GM19324 (cell line): ENCODE measurements at regions not wholly inside any gene's neighbourhood (a gene's known extent, or its start where the extent isn't known, plus 50 kb on each side); places are given as distances from the start of the nearest gene placed in this dataset.
A peak's percentile ranks its signal among the peaks of the same experiment; 100 is the strongest.

Experiments used
- ATAC-seq: cut with Tn5 transposase; IDR thresholded peaks from one replicate; pipeline ENCODE4 v1.9.1; 2021; ENCODE audit warnings: mild to moderate bottlenecking, moderate library complexity; ENCODE audit not compliant: unreplicated experiment, low FRiP score

DNA sequence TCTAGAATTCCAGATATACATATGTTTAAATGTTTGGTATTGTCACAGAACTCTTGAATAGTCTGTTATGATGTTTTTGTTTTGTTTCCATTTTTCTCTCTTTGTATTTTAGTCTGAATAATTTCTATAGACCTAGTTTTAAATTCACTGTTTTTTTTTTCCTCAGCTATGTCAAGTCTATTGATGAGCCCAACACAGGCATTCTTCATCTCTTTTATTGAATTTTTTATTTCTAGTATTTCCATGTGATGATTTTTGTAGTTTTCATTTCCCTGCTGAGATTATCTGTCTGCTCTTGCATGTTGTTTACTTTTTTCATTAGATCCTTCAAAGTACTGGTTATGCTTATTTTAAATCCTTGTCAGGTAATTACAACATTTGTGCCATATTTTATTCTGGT, 254.7 kb downstream of the C1D start:
- no peak for ATAC-seq

DNA sequence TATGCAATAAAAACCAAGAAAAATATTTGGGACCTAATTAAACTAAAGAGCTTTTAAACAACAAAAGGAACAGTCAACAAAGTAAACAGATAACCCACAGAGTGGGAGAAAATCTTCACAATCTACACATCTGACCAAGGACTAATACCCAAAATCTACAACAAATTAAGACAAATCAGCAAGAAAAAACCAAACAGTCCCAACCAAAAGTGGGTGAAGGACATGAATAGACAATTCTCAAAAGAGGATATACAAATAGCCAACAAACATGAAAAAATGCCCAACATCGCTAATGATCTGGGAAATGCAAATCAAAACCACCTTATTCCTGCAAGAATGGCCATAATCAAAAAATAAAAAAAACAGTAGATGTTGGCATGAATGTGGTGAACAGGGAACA, 250.1 kb downstream of the C1D start:
- ATAC-seq = no peak

DNA sequence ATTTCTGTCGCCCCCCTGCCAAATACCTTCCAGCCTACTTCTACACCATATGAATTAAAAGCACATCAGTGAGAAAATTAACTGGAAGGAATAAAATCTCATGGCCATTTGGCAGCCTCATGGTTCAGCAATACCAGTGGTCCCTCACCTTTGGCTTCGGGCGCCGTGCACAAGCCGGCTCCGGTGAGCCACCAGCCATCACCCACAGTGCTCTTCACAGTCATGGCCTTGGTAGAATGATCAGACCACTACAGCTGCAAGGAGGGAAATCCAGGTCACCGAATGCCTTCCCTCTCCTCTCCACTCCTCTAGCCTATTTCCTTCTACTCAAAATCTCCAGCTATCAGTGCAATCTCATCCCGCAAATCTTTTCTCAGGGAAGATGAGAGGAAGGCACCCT, 239.1 kb downstream of the C1D start:
- no peak for ATAC-seq

- ATAC-seq = no peak
Observed at GRCh38 chr2:67824186-67824585, 238.6 kb downstream of the C1D start.

DNA sequence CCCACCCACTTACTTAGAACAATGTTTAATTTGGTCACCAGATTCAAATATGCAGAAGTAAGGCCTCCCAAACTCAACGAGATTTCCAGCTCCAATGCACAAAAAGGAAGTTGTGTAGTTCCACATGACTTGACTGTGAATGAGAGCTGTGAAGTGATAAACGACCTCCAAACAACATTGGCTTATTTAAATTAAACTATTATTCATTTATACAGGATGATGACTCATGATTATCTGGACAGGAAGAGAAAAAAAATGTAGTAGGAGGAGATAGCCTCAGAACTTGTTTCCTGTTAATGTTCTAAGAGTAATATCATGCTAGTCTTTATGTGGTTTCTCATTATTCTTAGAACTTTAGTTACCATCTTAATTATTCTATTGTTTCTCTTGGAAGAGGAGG, 237.3 kb downstream of the C1D start:
- ATAC-seq = no peak

DNA sequence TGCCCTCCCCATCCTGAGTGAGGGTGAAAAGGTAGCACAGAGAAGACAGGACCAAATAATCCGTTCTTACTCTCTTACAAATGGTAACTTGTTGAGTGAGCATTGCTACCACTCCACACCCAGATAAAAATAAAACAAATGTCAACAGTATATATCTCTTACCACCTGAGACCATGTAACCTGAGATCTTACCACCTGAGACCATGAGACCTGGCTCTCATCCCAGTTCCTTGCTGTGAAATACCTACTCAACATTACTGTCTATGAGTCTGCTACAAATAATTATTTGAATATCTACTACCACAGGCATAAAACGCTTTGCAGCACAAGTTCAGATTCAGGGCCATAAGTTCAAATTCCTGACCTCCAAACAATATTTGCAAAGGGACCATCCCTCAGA, 234.7 kb downstream of the C1D start:
- ATAC-seq = no peak

DNA sequence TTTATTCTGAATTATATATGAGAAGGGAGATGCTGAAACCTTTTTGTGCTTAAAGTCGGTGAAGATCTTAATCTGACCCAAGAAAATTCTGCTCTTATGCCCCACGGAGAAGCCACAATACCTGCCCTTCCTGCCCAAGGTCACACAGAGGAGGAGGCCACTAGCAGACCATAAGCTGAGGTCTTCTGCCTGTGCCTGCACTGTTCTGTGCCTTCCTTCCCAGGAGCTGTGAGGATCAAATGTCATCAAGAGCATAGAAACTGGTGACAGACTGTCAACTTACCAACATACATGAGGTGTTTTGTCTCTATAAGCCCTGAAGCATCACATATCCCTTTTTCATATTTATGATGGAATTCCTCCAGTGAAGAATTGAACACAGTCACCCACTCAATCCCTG, 233.3 kb downstream of the C1D start:
- ATAC-seq = no peak

DNA sequence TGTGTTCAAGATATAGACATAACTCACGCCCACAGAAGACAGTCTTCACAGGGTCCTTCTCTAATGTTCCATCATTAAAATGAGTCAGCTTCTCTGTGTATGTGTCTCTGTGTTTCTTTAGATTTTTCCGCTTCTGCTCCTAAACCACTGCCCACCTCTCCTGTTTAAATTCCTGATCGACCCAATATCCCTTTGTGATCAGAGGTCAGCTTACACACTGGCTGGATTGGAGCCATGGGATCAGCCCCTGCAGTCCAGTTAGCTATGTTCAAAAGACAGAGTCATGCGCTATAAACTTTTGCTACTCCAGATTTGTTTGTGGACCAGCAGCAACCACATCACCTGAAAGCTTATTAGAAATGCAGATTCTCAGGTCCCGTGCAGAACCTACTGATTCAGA, 229.2 kb downstream of the C1D start:
- no peak for ATAC-seq

GRCh38 chr2:67834482-67834881, 228.3 kb downstream of the C1D start:
- no peak for ATAC-seq

- ATAC-seq = no peak
Observed at GRCh38 chr2:67835266-67835665, 227.5 kb downstream of the C1D start.

- ATAC-seq = no peak
Observed at GRCh38 chr2:67836866-67837265, 225.9 kb downstream of the C1D start.

DNA sequence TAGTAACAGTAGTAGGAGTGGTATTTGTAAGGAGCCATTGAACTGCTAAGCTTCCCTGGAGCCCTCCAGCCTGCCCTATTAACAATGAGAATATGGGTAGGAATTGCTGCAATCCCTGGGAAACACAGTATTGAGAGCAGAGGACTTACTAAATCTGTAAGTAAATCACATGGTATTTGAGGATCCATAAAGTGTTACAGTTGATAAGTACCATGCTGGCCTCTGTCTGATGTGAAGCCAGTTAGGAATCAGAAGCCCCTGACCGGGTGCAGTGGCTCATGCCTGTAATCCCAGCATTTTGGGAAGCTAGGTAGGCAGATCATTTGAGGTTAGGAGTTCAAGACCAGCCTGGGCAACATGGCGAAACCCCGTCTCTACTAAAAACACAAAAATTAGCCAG, 224.6 kb downstream of the C1D start:
- ATAC-seq = no peak

DNA sequence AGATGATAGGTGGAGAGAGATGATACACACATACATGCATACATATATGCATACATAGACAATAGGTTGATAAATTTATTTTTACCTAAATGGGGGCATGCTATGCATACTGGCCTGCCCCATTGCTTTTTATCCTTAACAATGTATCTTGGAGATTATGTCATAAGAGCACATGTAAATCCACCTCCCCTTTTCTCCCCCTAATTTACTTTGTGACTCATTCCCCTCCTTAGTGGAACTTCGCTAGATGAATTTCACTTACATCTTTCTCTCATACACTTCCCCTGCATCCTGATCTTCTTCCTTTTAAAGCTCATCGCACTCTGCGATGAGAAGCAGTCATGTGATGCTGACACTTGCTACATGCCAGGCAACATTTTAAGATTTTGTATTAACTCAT, 223.6 kb downstream of the C1D start:
- no peak for ATAC-seq

GRCh38 chr2:67839668-67840067, 223.1 kb downstream of the C1D start:
- ATAC-seq = no peak

DNA sequence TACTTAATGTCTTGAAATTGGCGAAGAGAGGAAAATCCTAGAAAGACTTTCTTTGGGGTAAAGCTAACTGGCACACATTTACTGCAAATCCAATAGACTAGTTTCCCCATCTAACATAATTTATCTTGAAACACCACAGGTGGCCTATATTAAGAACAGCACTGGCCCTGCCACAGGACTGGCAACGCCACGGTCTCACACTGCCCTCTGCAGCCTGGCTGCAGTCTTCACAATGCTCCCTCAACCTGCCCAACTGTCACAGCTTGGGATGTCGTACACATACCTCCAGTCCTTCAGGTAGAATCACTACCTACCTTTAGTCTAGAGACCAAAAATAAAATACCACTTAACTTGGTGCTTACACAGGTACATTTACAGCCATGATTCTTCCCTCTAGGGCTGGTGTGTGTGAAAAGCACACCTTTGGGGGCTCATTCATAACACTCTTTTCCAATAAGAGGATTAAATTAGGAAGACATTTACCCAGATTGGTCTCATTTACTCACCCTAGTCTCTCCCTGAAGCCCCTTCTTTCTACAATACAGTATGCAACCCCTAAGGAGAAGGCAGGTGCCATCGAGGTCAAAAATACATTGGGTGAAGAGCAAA, 222.2 kb downstream of the C1D start:
- peak; percentile 78 for ATAC-seq

GRCh38 chr2:67841711-67842110, 221.1 kb downstream of the C1D start:
- no peak for ATAC-seq

DNA sequence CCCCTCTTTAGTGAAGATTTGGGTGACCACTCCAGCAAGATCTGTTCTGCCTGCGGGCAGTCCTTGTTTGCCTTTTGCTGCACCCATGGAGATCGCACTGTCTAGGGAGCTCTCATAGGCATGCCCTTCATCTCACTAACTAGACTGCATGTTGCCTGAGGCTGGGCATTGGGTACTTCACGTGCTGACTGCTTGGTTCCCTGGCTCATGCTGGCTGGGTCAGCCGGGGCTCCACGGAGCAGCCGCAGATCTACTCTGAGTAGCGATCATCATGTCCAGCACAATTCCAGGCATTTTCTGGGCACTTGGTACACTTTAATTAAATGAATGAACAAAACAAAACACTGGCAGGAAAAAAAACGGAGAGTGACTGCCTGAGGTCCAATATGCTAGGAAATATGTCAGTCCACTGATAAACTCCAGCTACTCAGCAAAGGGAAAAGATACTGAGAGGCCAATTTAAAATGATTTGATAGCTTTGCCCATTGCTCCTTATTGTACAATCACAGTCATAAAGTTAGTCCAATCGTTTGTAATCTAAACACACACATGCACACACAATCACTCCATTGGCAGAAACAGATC, 220.3 kb downstream of the C1D start:
- ATAC-seq = no peak

DNA sequence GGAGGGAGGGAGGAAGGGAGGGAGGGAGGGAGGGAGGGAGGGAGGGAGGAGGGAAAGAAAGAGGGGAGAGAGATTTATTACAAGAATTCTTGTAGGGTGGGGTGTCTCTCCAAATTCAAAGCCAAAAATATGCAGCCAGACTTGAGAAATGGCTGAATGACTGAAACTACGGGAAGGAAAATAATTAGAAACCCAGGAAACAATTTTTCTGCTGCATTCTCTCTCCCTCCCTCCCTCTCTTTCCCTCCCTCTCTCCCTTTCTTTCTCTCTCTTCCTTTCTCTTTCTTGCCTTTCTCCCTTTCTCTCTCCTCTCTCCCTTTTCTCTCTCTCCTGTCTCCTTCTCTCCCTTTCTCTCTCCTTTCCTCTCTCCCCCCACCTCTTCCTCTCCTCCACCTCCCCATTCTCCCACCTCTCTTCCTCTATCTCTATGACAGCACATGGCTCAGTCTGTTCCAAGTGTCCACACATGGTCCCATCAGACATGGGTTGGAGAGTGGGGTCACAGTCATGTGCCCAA, 218.7 kb downstream of the C1D start:
- ATAC-seq = no peak

GRCh38 chr2:67845621-67846369, 217.0 kb downstream of the C1D start:
- no peak for ATAC-seq

DNA sequence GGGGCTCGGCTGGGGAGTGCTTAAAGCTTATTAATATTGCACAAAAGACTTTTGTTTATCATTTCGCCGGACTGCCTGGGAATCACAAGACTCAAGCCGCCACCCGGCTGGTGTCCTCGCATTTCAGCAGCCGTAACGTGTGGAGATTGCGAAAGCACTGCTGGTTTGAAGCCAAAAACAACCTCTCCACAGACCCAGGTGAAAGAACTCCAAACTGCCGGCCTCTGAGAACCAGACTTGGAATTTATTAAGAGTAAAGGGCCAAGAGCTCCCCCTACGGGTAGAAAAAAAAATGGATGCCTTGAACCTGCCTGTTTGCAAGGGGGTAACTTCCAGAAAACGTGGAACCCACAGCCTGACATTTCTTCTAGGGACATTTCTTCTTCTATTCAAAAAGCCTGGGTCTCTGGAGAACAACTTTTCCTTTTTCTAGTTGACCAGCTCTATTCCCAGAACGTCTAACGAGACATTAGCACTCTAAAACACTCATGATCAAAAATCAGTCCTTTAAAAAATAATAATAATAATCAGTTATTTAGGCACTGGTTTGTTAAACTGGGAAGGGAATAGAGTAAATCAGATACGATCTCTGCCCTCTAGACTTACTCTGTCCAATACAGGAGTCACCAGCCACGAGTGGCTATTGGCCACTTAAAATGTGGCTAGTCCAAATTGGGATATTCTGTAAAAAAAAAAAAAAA, 216.3 kb downstream of the C1D start:
- no peak for ATAC-seq

DNA sequence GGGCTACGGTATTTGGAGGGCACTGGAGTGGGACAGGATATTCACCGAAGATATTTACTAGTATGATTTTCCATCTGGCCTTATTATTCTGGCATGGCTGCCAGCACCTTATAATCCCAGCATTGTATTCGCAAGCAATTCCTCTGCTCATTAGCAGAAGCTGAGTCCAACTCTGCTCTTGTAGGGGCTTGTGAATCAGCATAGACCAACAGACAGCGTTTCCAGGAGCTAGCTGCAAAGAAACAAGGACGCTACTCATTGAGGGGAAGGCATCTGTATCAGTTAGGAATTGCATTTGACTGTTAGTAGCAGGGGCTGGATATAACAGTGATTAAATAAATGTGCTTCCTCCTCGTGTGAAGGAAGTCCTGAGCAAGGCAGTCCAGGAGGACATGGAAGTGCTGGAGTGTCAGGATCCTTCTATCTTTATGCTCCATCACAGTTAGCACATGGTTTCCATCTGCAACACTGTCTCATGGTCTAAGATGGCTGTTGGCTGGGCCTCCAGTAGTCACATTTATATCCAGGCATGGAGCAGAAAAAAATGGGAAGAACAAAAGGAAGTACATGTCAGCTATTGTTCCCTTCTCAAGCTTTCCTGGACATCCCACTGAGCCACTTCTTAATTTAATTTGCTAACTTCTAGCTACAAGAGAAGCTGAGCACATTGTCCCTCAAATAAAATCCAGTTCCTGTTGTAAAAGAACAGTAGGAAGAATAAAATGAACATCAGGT, 214.1 kb downstream of the C1D start:
- ATAC-seq = no peak
